NB4 (cell line): ENCODE measurements at regions not wholly inside any gene's neighbourhood (a gene's known extent, or its start where the extent isn't known, plus 50 kb on each side); places are given as distances from the start of the nearest gene placed in this dataset.

Experiments used
- DNase-seq: peaks from one replicate; pipeline ENCODE4 v3.0.0; 2010; ENCODE audit warnings: low read depth
- H3K4me3 ChIP-seq: one replicate; pipeline ENCODE4 v1.5.1; 2011; ENCODE audit warnings: mild to moderate bottlenecking, low read depth, low read length, moderate library complexity
- MYC ChIP-seq: IDR thresholded peaks from 2 replicates; pipeline ENCODE4 v1.6.1; 2011; ENCODE audit warnings: low read depth, low read length
- POLR2A ChIP-seq: IDR thresholded peaks from 2 replicates; pipeline ENCODE4 v1.6.1; 2011; ENCODE audit warnings: mild to moderate bottlenecking; ENCODE audit not compliant: insufficient read length; ENCODE audit errors: extremely low read depth
- TF ChIP-seq, protein P1 (sequence below): IDR thresholded peaks from one replicate; pipeline ENCODE4 v1.5.1; 2012; ENCODE audit warnings: low read depth, low read length
- TF ChIP-seq, protein P2 (sequence below): IDR thresholded peaks from 2 replicates; pipeline ENCODE4 v1.6.1; 2011; ENCODE audit warnings: low read depth, low read length

DNA sequence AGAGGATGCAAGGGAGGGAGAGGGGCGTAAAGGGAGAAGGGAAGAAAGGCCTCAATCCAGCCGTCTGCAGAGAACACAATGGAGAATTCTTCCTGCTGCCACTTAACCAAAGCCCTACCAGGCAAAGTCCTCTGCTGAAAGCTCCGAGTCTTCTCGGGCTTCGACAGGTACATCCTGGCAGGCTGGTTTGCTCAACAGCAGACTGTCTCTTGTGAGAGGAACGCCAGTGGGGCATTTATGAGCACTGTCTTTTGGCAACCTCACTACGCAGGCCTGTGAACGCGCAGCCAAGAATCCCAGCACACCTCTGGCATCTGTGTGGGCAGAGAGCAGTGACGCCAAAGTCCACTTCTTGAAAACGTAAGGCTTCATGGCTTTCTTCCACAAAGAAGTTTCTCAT lies 207.5 kb upstream of the FAM9B start:
- no peak for TF ChIP-seq MYC
- TF ChIP-seq, protein P1, sequence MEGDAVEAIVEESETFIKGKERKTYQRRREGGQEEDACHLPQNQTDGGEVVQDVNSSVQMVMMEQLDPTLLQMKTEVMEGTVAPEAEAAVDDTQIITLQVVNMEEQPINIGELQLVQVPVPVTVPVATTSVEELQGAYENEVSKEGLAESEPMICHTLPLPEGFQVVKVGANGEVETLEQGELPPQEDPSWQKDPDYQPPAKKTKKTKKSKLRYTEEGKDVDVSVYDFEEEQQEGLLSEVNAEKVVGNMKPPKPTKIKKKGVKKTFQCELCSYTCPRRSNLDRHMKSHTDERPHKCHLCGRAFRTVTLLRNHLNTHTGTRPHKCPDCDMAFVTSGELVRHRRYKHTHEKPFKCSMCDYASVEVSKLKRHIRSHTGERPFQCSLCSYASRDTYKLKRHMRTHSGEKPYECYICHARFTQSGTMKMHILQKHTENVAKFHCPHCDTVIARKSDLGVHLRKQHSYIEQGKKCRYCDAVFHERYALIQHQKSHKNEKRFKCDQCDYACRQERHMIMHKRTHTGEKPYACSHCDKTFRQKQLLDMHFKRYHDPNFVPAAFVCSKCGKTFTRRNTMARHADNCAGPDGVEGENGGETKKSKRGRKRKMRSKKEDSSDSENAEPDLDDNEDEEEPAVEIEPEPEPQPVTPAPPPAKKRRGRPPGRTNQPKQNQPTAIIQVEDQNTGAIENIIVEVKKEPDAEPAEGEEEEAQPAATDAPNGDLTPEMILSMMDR: no peak
- TF ChIP-seq, protein P2, sequence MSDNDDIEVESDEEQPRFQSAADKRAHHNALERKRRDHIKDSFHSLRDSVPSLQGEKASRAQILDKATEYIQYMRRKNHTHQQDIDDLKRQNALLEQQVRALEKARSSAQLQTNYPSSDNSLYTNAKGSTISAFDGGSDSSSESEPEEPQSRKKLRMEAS: no peak
- TF ChIP-seq POLR2A: no peak
- no peak overlapping the region for H3K4me3 ChIP-seq
- no peak for DNase-seq

DNA sequence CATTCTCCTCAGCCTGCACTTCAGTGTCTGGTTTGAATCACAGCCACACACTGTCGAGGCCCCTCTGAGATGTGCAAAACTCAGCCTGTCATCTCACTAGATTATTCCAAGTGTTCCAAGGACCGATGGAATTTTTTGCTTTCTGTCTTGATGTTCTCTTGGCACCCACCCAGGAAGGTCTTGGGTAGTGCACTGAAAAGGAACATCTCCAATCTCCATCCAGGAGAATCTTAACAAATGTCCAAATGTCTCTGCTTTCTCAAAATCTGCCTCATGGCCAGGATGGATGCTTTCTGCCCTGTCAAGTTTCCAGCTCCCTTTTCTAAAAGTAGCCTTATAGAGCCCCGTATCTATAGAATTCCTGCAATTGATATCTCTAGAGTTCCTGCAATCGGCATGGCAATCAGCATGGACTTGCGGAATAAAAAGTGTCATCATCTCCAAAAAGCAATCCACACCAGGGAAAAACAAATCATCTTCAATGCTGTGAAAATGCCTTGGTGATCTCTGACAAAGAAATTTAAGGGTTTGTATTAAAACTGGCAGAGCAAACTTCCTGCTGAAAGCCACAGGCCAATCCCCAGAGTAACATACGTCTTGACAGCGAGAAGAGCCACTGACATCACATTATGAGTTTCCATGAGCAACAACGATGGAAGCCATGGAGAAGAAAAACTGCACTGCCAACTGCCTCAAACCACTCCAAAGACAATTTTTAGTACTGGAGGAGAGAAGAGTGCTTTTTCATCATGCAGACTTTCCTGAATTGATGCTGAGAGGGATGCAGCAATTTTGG lies 215.3 kb upstream of the FAM9B start:
- TF ChIP-seq POLR2A: no peak
- TF ChIP-seq, protein P2: no peak
- TF ChIP-seq MYC: no peak
- TF ChIP-seq, protein P1: no peak
- no peak overlapping the region for H3K4me3 ChIP-seq
- DNase-seq: no peak

DNA sequence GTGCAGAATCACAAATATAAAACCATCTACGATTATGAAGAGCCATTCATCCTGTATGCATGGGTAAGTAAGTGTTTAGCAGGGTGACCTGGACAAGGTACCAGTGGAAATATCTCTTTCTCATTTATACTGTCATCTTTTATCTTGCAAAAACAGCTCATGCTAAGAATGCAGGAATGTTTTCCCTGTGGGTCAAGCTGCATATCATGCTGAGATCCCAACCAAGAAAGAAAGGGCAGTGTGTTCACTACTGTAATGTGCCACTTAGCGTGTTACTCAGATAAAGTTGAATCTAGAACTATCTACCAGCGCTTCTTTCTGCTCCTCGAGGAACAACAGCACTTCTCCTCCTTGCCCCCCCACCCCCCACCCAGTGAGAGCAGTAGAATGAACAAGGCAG lies 212.7 kb upstream of the TBL1X start:
- DNase-seq: no peak
- TF ChIP-seq, protein P2: no peak
- TF ChIP-seq MYC: no peak
- TF ChIP-seq, protein P1: no peak
- TF ChIP-seq POLR2A: no peak
- H3K4me3 ChIP-seq: no peak overlapping the region

DNA sequence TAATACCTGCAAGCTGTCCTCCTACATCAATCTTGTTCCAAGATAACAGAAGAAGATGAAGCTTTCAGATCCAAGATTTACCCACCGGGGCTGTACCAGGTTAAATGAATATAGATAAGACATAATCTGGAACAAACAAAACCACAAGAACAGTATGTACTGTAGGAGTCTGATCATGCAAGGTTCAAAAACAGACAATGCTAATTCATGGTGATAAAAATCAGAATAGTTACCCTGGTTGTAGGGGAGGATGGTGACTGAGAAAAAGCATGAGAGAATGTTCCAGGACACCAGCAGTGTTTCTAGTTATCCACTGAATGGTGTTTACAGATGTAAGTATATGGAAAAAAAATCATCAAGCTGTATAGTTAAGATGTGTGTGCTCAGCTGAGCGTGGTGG lies 211.6 kb upstream of the TBL1X start:
- no peak overlapping the region for H3K4me3 ChIP-seq
- no peak for DNase-seq
- TF ChIP-seq, protein P1: no peak
- no peak for TF ChIP-seq POLR2A
- TF ChIP-seq MYC: no peak
- TF ChIP-seq, protein P2: no peak

DNA sequence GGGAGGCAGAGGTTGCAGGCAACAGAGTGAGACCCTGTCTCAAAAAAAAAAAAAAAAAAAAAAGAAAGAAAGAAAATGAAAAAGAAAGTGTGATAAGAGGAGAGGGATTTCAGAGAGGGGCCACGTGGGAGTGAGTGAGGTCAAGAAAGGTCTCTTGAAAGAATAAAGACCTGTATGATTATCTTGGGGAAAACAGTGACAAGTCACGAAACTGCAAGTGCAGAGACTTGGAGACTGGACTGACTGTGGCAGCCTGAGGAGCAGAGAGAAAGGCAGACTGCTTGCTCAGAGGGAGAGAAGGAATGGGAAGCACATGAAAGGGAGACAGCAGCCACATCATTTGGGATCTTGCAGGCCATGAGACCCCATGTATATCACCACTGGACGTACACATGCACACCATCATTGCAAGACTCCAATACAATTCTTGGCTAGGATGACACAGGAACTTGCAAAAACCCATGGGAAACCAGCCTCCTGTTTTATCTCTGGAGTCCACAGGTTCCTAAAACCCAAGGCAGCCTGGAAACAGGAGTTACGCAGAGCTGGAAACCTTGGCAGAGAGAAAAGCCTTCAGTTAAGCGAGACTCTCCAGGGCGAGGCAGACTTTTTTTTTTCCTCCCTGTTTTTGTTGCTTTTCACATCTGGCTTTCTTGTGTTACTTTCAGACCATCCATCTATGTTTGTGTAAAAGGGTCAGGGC lies 207.0 kb upstream of the TBL1X start:
- H3K4me3 ChIP-seq: no peak overlapping the region
- DNase-seq: no peak
- TF ChIP-seq, protein P2: no peak
- TF ChIP-seq POLR2A (no peak), MYC (no peak)
- TF ChIP-seq, protein P1: no peak
